ENCODE measurements at regions not wholly inside any gene's neighbourhood (a gene's known extent, or its start where the extent isn't known, plus 50 kb on each side); places are given as distances from the start of the nearest gene placed in this dataset.
A peak's percentile ranks its signal among the peaks of the same experiment; 100 is the strongest.

DNA sequence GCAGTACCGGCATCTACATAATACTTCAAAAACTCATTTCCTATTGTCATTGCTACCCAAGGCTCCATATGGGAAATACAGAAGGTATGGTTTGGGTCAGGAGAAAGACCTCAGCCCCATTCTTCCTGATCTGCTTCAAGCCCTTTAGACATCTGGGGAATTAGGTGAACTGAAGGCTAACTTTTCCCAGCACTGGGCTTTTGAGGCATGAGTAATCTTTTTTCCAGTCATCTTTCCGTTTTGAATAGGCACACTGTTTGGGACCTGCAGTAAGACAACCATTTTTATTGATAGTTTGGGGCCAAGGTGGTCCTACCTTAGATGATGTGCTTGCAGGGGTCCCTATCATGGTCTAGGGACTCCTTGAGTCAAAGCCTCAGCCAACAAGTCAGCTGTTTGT lies 198.4 kb downstream of the HAO1 start:
- H3K36me3 ChIP-seq (replicated peaks in 1 of 2; ENCODE audit: control insufficient read depth in 1 of 2, insufficient read depth in 2 of 2, low read length in 1 of 2) = no peaks in the 10 kb centered on the region
- no peak overlapping the region for H2AFZ ChIP-seq (ENCODE audit: low read depth)
- WGBS (ENCODE audit: low lambda C conversion rate) = 40% methylated on average over 2 of the region's 2 CpGs
- H3F3A ChIP-seq (replicated peaks; ENCODE audit: insufficient read depth) = no peaks in the 10 kb centered on the region
- no peak overlapping the region for H3K9ac ChIP-seq
- POLR2A ChIA-PET = no interaction called here
- H3K79me2 ChIP-seq (ENCODE audit: insufficient read depth) = no peaks in the 10 kb centered on the region
- CTCF ChIA-PET = no interaction called here
- H3K27ac ChIP-seq (ENCODE audit: low read depth in 2 of 2, low read length in 1 of 2) = no peak overlapping the region
- no peaks in the 10 kb centered on the region for H4K20me1 ChIP-seq (ENCODE audit: insufficient read depth)
- no peaks in the 10 kb centered on the region for H3K27me3 ChIP-seq (ENCODE audit: insufficient read depth)
- no peaks in the 10 kb centered on the region for H3K9me3 ChIP-seq
- no peaks in the 10 kb centered on the region for H3K9me2 ChIP-seq
- DNase-seq = no peak
- H3K4me3 ChIP-seq (ENCODE audit: low read depth in 2 of 2, low read length in 1 of 2) = no peak overlapping the region
- H3K4me2 ChIP-seq = no peak overlapping the region
- TF ChIP-seq, protein P1, sequence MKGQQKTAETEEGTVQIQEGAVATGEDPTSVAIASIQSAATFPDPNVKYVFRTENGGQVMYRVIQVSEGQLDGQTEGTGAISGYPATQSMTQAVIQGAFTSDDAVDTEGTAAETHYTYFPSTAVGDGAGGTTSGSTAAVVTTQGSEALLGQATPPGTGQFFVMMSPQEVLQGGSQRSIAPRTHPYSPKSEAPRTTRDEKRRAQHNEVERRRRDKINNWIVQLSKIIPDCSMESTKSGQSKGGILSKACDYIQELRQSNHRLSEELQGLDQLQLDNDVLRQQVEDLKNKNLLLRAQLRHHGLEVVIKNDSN (IDR thresholded peaks at IDR 0.05; ENCODE audit: borderline replicate concordance, low read depth) = no peak
- peaks cover 0 to 4% of the 10 kb centered on the region in 2 experiments; a peak in 1 of 4 replicates for H3K4me1 ChIP-seq (ENCODE audit: control insufficient read depth in 1 of 2, insufficient read depth in 2 of 2, low read depth in 1 of 2, low read length in 1 of 2)

DNA sequence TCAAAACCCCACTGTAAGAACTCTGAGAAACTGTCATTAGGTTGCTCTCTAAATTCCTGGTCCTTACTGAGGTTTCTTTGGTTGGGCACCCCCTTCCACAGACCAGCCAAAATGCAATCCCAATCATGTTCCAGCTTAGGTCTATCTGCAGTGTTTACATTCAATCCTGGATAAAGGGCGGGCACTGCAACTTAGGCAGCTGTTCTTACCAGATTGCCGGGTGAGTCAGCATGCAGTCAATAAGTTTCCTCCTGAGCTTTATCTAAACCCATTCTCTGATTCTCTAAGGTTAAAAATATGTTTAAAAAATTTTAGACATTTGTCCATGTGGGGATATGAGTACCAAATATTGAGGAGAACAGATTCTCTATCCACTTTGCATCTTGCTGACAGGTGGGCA lies 197.8 kb downstream of the HAO1 start:
- Histone ChIP-seq H3K36me3 (replicated peaks in 1 of 2; ENCODE audit: control insufficient read depth in 1 of 2, insufficient read depth in 2 of 2, low read length in 1 of 2) (no peaks in the 10 kb centered on the region), H3K4me1 (ENCODE audit: control insufficient read depth in 1 of 2, insufficient read depth in 2 of 2, low read depth in 1 of 2, low read length in 1 of 2) (peaks cover 0 to 4% of the 10 kb centered on the region in 2 experiments; a peak in 1 of 4 replicates), H3K9ac (no peak overlapping the region), H3F3A (replicated peaks; ENCODE audit: insufficient read depth) (no peaks in the 10 kb centered on the region), H3K27me3 (ENCODE audit: insufficient read depth) (no peaks in the 10 kb centered on the region), H2AFZ (ENCODE audit: low read depth) (no peak overlapping the region), H4K20me1 (ENCODE audit: insufficient read depth) (no peaks in the 10 kb centered on the region), H3K4me3 (ENCODE audit: low read depth in 2 of 2, low read length in 1 of 2) (no peak overlapping the region), H3K79me2 (ENCODE audit: insufficient read depth) (no peaks in the 10 kb centered on the region), H3K4me2 (no peak overlapping the region), H3K27ac (ENCODE audit: low read depth in 2 of 2, low read length in 1 of 2) (no peak overlapping the region), H3K9me3 (no peaks in the 10 kb centered on the region), H3K9me2 (no peaks in the 10 kb centered on the region)
- no peak for TF ChIP-seq GATA2 (CRISPR knock-in tag; IDR thresholded peaks at IDR 0.05)
- no peak for TF ChIP-seq RXRA (IDR thresholded peaks at IDR 0.05; ENCODE audit: borderline replicate concordance, low read depth)
- TF ChIP-seq, protein P2, sequence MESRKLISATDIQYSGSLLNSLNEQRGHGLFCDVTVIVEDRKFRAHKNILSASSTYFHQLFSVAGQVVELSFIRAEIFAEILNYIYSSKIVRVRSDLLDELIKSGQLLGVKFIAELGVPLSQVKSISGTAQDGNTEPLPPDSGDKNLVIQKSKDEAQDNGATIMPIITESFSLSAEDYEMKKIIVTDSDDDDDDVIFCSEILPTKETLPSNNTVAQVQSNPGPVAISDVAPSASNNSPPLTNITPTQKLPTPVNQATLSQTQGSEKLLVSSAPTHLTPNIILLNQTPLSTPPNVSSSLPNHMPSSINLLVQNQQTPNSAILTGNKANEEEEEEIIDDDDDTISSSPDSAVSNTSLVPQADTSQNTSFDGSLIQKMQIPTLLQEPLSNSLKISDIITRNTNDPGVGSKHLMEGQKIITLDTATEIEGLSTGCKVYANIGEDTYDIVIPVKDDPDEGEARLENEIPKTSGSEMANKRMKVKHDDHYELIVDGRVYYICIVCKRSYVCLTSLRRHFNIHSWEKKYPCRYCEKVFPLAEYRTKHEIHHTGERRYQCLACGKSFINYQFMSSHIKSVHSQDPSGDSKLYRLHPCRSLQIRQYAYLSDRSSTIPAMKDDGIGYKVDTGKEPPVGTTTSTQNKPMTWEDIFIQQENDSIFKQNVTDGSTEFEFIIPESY (IDR thresholded peaks at IDR 0.05; ENCODE audit: borderline replicate concordance, low read depth) = no peak
- no peak for TF ChIP-seq RCOR1 (IDR thresholded peaks at IDR 0.05; ENCODE audit: low read length)
- no peak for TF ChIP-seq POLR2AphosphoS5 (IDR thresholded peaks at IDR 0.05; ENCODE audit: low read depth, low read length)
- TF ChIP-seq, protein P3, sequence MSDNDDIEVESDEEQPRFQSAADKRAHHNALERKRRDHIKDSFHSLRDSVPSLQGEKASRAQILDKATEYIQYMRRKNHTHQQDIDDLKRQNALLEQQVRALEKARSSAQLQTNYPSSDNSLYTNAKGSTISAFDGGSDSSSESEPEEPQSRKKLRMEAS (IDR thresholded peaks at IDR 0.05; ENCODE audit: low read depth) = no peak
- TF ChIP-seq SMC3 (IDR thresholded peaks at IDR 0.05; ENCODE audit: low read depth, low read length) = no peak
- no peak for TF ChIP-seq YY1 (IDR thresholded peaks at IDR 0.05; ENCODE audit: low read depth)
- peak; percentile 53 for TF ChIP-seq TCF12 (IDR thresholded peaks at IDR 0.05)
- no peak for TF ChIP-seq GABPA (IDR thresholded peaks at IDR 0.05; ENCODE audit: low read depth)
- TF ChIP-seq FOSL2 (IDR thresholded peaks at IDR 0.05; ENCODE audit: borderline replicate concordance, low read depth) = peak; percentile 28; the same call in 1 of the 2 replicates
- TF ChIP-seq TEAD4 (IDR thresholded peaks at IDR 0.05; ENCODE audit: borderline replicate concordance, insufficient read depth) = no peak
- 0 out of 2 replicates have a peak, but pooled peaks have one; percentile 13 for TF ChIP-seq JUND (IDR thresholded peaks at IDR 0.05)
- no peak for TF ChIP-seq NRF1 (IDR thresholded peaks at IDR 0.05; ENCODE audit: low read depth, low read length)
- no peak for TF ChIP-seq EP300 (IDR thresholded peaks at IDR 0.05; ENCODE audit: borderline replicate concordance in 1 of 2, low read depth in 1 of 2, low read length in 1 of 2)
- CTCF ChIA-PET = no interaction called here
- POLR2A ChIA-PET = no interaction called here
- DNase-seq = no peak
- WGBS (ENCODE audit: low lambda C conversion rate) = 0% methylated on average over 2 of the region's 2 CpGs
